GM23338 (cell line): ENCODE measurements at regions not wholly inside any gene's neighbourhood (a gene's known extent, or its start where the extent isn't known, plus 50 kb on each side); places are given as distances from the start of the nearest gene placed in this dataset.

Experiments used
- CREB1 ChIP-seq: fragments of 250-450 bp; sonication (Bioruptor Pico); IDR thresholded peaks from 2 replicates; pipeline ENCODE4 v1.5.0; 2020; ENCODE audit warnings: low read depth, mild to moderate bottlenecking, moderate library complexity
- CTCF ChIP-seq, 2 experiments: fragments of 200-600 bp in 1 of 2; sonication (generic) in 1 of 2; conservative IDR thresholded peaks; 2 replicates each; pipeline versions ENCODE4 v1.5.1 to v1.6.1; 2016 to 2017; ENCODE audit warnings: antibody characterized with exemption in 2 of 2, low read depth in 2 of 2, mild to moderate bottlenecking in 2 of 2, moderate library complexity in 1 of 2
- ETS1 ChIP-seq: IDR thresholded peaks from 2 replicates; pipeline ENCODE4 v1.6.1; 2016; ENCODE audit warnings: antibody characterized with exemption
- EZH2 ChIP-seq: fragments of 200-600 bp; sonication (generic); IDR thresholded peaks from one replicate; pipeline ENCODE4 v1.8.0; 2017; ENCODE audit warnings: antibody characterized with exemption, mild to moderate bottlenecking, low read depth; ENCODE audit not compliant: unreplicated experiment
- EZH2phosphoT487 ChIP-seq: fragments of 200-600 bp; sonication (generic); IDR thresholded peaks from one replicate; pipeline ENCODE4 v1.8.1; 2018; ENCODE audit warnings: antibody characterized with exemption; ENCODE audit not compliant: unreplicated experiment
- JUNB ChIP-seq: IDR thresholded peaks from one replicate; pipeline ENCODE4 v1.6.1; 2016; ENCODE audit warnings: antibody characterized with exemption; ENCODE audit not compliant: unreplicated experiment
- NANOG ChIP-seq: IDR thresholded peaks from 2 replicates; pipeline ENCODE4 v1.6.1; 2016; ENCODE audit warnings: antibody characterized with exemption, borderline replicate concordance
- POLR2AphosphoS5 ChIP-seq: IDR thresholded peaks from 2 replicates; pipeline ENCODE4 v1.6.1; 2016; ENCODE audit warnings: antibody characterized with exemption, low read depth
- REST ChIP-seq: IDR thresholded peaks from one replicate; pipeline ENCODE4 v1.6.1; 2018; ENCODE audit warnings: antibody characterized with exemption; ENCODE audit not compliant: unreplicated experiment
- STAT1 ChIP-seq: IDR thresholded peaks from one replicate; pipeline ENCODE4 v1.6.1; 2016; ENCODE audit warnings: antibody characterized with exemption; ENCODE audit not compliant: unreplicated experiment
- ZNF114 ChIP-seq: fragments of 250-450 bp; sonication (Bioruptor Pico); IDR thresholded peaks from 2 replicates; pipeline ENCODE4 v1.5.0; 2020; ENCODE audit warnings: mild to moderate bottlenecking, moderate library complexity

- TF ChIP-seq EZH2 (no peak), CTCF (conservative IDR thresholded peaks at IDR 0.05; ENCODE audit: low read depth in 2 of 2) (no peak), EZH2phosphoT487 (no peak), POLR2AphosphoS5 (no peak), ETS1 (no peak), REST (no peak), STAT1 (no peak), CREB1 (no peak), ZNF114 (no peak), JUNB (no peak), NANOG (no peak)
These were observed 607.2 kb upstream of the WWC1 start for GRCh38 chr5:167684251-167684650.
